Upper lobe of right lung (tissue), 1 donor: ENCODE measurements at regions not wholly inside any gene's neighbourhood (a gene's known extent, or its start where the extent isn't known, plus 50 kb on each side); places are given as distances from the start of the nearest gene placed in this dataset.

ENCODE experiments used
- ATAC-seq: fragments of 200-7000 bp; cut with Tn5 transposase; one replicate; pipeline ENCODE4 v1.9.1; 2020; ENCODE audit warnings: mild to moderate bottlenecking, moderate library complexity
- DNase-seq: peaks from one replicate; pipeline ENCODE4 v3.0.0-alpha.2; 2020
- H3K27ac ChIP-seq: fragments of 200-600 bp; one replicate; pipeline ENCODE4 v1.8.0; 2022
- H3K27me3 ChIP-seq: fragments of 200-600 bp; one replicate; pipeline ENCODE4 v1.8.0; 2022; ENCODE audit warnings: mild to moderate bottlenecking
- H3K36me3 ChIP-seq: fragments of 200-600 bp; one replicate; pipeline ENCODE4 v1.8.0; 2022
- H3K4me1 ChIP-seq: fragments of 200-600 bp; one replicate; pipeline ENCODE4 v1.8.0; 2022
- H3K4me3 ChIP-seq: fragments of 200-600 bp; one replicate; pipeline ENCODE4 v1.8.0; 2022; ENCODE audit warnings: mild to moderate bottlenecking
- H3K9me3 ChIP-seq: fragments of 200-600 bp; one replicate; pipeline ENCODE4 v1.8.0; 2022
- intact Hi-C: fragments of 100-400 bp; cut with DNase I; formaldehyde crosslinking; loops from one replicate; pipeline ENCODE4 v1.11.0; 2022
- TF ChIP-seq, protein P1 (sequence below): fragments of 200-600 bp; IDR thresholded peaks from one replicate; pipeline ENCODE4 v1.8.0; 2022; ENCODE audit warnings: antibody characterized with exemption
- donor health status: DM: no; HTN: yes; CAD: no; lungs with severe emphysema.

DNA sequence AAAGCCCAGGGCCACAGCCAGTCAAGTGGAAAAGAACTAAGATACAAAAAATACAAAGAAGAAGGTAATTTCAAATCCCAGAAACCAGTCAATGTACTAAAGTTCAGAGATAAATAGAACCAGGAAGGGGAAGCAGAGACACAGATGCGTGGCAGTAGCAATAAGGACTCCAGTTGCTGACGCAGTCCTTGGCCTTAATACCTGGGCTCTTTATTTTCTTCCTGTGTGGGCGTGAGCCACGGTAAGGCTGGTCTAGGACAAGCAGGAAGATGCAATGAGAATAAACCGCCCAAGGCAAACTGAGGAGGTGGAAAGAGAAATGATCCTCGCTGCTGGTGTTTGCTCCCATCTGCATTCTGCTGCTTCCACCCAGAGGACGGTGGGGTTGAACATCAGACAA, 65.6 kb upstream of the PLXNA2 start:
- H3K27me3 ChIP-seq = no peaks in the 10 kb centered on the region
- H3K36me3 ChIP-seq = no peaks in the 10 kb centered on the region
- H3K9me3 ChIP-seq = no peaks in the 10 kb centered on the region
- DNase-seq (no peak), ATAC-seq (no peak)
- TF ChIP-seq, protein P1, sequence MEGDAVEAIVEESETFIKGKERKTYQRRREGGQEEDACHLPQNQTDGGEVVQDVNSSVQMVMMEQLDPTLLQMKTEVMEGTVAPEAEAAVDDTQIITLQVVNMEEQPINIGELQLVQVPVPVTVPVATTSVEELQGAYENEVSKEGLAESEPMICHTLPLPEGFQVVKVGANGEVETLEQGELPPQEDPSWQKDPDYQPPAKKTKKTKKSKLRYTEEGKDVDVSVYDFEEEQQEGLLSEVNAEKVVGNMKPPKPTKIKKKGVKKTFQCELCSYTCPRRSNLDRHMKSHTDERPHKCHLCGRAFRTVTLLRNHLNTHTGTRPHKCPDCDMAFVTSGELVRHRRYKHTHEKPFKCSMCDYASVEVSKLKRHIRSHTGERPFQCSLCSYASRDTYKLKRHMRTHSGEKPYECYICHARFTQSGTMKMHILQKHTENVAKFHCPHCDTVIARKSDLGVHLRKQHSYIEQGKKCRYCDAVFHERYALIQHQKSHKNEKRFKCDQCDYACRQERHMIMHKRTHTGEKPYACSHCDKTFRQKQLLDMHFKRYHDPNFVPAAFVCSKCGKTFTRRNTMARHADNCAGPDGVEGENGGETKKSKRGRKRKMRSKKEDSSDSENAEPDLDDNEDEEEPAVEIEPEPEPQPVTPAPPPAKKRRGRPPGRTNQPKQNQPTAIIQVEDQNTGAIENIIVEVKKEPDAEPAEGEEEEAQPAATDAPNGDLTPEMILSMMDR = no peak
- H3K27ac ChIP-seq = no peak overlapping the region
- H3K4me3 ChIP-seq = no peak overlapping the region
- H3K4me1 ChIP-seq = no peaks in the 10 kb centered on the region
- intact Hi-C loops = no loop called here

- DNase-seq = no peak
- H3K4me1 ChIP-seq = no peaks in the 10 kb centered on the region
- intact Hi-C loops = no loop called here
- H3K36me3 ChIP-seq = no peaks in the 10 kb centered on the region
- H3K27ac ChIP-seq = no peak overlapping the region
- no peaks in the 10 kb centered on the region for H3K9me3 ChIP-seq
- no peak for ATAC-seq
- TF ChIP-seq, protein P1 = no peak
- no peaks in the 10 kb centered on the region for H3K27me3 ChIP-seq
- H3K4me3 ChIP-seq = no peak overlapping the region
Observed at GRCh38 chr1:208312706-208313105, 68.5 kb upstream of the PLXNA2 start.

DNA sequence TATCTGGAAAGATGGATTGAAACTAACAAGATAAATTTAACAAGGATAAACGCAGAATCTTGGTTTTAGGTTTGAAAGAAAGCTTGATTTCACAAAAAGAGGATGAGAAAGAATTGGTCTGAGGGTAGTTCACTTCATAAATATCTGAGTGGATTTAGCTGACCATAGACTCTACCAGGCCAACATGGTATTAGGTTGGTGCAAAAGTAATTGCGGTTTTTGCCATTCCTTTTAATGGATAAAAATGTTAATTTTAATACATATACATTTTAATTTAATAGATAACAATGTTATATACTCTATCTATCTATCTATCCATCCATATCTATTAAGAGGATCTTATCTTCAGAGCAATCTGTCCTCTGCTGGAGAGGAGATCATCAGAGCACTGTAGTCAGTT, 70.2 kb upstream of the PLXNA2 start:
- Histone ChIP-seq H3K36me3 (no peaks in the 10 kb centered on the region), H3K9me3 (no peaks in the 10 kb centered on the region), H3K4me3 (no peak overlapping the region), H3K27me3 (no peaks in the 10 kb centered on the region), H3K27ac (no peak overlapping the region), H3K4me1 (no peaks in the 10 kb centered on the region)
- intact Hi-C loops = no loop called here
- DNase-seq (no peak), ATAC-seq (no peak)
- TF ChIP-seq, protein P1 = no peak

GRCh38 chr1:208318150-208318734, 74.1 kb upstream of the PLXNA2 start:
- Histone ChIP-seq H3K27me3 (no peaks in the 10 kb centered on the region), H3K9me3 (no peaks in the 10 kb centered on the region), H3K4me3 (no peak overlapping the region), H3K4me1 (no peaks in the 10 kb centered on the region), H3K36me3 (no peaks in the 10 kb centered on the region), H3K27ac (no peak overlapping the region)
- DNase-seq = no peak
- no peak for ATAC-seq
- TF ChIP-seq, protein P1 = no peak
- intact Hi-C loops = no loop called here

DNA sequence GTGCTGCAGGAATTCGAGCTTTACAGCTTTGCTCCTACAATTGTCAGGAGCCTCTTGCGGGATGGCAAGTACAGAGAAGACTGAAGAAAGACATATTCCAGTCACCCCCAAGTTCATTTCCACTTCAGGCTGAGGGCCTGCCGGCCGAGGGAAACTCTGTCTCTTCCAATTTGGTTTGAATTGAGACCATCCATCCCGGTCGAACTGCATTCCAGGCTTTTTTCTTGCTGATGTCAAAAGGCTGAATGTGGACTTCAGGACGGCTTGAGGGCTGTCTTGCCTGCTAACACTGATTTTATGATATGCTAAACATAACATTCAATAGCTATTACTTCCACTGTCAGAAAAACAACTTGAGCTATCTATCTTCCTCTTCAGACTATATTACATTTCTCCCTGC, 79.8 kb upstream of the PLXNA2 start:
- Histone ChIP-seq H3K27ac (no peak overlapping the region), H3K4me1 (no peaks in the 10 kb centered on the region), H3K36me3 (no peaks in the 10 kb centered on the region), H3K27me3 (no peaks in the 10 kb centered on the region), H3K4me3 (no peak overlapping the region), H3K9me3 (no peaks in the 10 kb centered on the region)
- intact Hi-C loops = no loop called here
- no peak for ATAC-seq
- no peak for DNase-seq
- TF ChIP-seq, protein P1 = no peak

- no peaks in the 10 kb centered on the region for H3K27me3 ChIP-seq
- no peaks in the 10 kb centered on the region for H3K9me3 ChIP-seq
- H3K4me3 ChIP-seq = no peak overlapping the region
- TF ChIP-seq, protein P1 = no peak
- intact Hi-C loops = no loop called here
- no peaks in the 10 kb centered on the region for H3K36me3 ChIP-seq
- no peak overlapping the region for H3K27ac ChIP-seq
- ATAC-seq = no peak
- DNase-seq = no peak
- no peaks in the 10 kb centered on the region for H3K4me1 ChIP-seq
Observed at GRCh38 chr1:208326033-208326432, 81.8 kb upstream of the PLXNA2 start.
